ENCODE measurements at regions not wholly inside any gene's neighbourhood (a gene's known extent, or its start where the extent isn't known, plus 50 kb on each side); places are given as distances from the start of the nearest gene placed in this dataset.

- DNase-seq, result no peak
Observed at GRCh38 chr13:31048521-31048920, 113.2 kb downstream of the HSPH1 start.

DNA sequence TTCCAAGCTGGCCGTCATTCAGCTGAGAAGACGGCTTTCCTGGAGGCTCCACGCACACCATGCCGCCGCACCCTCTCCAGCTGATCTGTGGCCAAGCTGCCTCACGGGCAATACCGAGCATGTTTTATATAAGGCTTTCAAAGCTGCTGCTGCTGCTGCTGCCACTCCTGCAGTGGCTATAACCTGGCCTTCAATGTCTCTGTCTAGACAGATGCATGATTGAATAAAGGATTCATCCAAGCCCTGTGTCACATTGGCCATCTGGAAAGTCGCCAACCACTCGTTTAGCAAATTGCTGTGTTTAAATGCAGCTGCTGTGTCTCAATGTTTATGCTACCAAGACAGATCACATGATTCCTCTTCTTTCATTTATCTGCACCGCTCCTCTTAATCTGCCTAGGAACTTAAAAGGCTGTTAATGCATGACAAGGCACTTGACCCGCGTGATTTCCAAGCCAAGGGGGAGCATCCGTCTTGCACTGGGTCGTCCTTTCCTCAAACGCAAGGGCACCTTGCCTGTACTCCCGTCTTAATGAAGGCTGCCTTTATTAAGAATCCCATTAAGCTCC lies 114.3 kb downstream of the TEX26 start:
- DNase-seq, result no peak

DNA sequence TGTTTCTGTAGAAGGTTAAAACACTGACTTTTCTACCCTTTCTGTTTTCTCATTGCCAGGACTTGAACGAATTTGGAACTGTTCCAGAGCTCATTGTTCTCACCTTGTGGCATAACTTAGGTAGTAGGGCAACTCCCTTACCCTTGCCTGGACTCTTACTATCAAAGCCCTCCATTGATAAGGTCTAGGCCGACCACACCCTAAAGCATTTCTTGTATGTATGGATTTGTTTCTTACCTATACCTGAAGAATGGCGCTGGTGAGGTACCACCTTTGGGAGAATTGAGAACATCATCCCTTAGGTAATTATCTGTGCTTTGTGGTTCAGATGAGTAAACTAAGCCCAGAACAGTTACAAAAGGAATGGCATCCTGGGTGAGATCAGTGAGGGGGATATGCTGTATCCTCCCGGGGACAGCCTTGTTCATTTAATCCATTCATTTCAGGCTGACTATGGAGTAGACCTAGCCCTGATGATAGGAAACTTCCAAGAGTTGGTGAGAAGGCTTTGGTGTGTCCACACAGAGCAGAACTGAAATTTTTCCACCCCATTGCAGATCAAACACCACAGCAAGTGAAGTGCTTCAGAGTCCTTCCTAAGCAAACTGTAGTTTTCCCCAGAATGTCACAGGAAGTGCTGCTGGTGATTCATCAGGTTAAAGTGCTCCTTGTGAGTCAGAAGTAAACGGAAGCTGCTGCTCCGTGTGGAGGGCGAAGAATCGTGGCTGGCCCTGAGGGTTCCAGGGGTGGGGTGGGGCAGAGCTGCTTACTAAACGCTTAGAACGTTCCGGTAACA lies 113.0 kb downstream of the TEX26 start:
- no peak for DNase-seq

- DNase-seq, result peak; percentile 13
Observed at GRCh38 chr13:31044364-31045285, 112.2 kb downstream of the TEX26 start.

GRCh38 chr13:31043957-31044356 lies 111.5 kb downstream of the TEX26 start:
- DNase-seq, result no peak

DNA sequence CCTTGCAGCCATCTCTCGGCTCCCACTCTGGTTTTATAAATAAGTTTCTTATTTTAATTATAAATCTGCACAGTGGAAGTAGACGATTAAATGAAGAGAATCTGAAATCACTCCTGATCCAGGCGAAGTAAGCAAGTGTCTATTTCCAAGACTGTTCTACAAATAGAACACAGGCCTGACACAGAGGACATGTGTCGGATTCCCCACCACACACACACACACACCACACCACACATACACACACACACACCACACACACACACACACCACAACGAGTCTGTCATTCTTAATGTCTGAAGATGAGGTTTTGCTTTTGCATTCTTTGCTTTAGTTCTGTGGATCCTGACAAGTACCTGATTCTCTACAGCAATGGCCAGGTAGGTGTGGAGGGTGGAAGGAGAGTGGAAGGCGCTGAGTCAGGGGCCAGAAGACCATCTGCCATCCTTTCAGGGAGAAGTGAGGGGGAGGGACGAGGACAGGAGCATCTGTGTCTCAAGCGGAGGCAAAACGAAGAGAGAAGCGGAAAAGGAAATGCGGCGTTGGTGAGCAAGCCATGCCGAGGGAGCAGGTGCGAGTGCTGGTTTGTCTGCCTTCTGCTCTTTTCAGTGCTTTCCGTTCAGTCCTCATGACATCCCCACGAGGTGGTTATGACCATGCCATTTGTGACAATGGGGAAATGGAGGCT lies 110.2 kb downstream of the TEX26 start:
- no peak for DNase-seq

DNA sequence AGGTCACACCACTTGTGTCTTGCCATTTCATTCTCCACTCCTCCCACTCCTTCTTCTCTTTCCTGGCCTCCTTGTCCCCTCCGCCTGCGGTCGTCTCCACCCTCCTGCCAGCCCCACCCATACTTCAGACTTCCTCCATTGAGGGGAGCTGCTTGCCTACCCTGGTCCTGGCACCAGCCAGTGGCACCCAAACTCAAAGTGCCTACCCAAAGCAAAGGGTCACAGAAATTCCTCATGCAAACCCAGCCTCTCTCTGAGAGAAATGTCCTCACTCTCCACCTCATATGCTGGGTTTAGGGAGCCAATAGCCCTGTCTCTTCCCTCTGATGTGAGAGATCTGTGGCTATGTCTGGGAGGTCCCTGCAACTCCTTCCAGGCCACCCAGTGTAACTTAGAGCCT lies 109.6 kb downstream of the TEX26 start:
- no peak for DNase-seq

- DNase-seq, result no peak
Observed at GRCh38 chr13:31038834-31039552, 106.5 kb downstream of the TEX26 start.

DNA sequence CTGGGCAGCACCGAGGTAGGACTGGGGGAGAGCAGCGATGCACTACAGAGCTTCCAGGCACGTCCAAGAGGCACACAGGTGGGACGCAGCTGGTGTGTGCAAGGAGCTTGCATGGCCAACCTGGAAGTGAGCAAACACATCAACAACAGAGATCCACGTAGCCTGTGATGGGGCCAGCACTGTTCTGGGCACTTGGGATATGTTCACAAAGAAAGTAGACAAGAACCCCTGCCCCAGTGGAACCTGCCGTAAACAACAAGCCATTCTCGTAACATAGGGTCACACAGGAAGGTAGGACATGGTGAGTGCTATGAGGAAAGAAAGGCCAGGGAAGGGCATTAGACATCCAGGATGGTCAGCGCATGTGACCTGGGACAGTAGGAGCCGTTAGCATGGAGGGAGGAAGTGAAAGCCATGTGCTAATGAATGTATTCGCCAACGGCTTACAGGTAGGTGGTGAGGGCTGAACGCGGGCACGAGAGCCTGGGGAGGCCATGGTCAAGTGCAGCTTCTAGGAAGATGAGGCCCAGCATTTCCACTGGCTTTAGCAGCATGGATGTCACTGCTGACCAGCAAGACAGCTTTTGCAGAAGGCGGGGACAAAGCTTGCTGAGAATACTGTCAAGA lies 105.5 kb downstream of the TEX26 start:
- no peak for DNase-seq

GRCh38 chr13:31036731-31037695 lies 104.6 kb downstream of the TEX26 start:
- no peak for DNase-seq

- DNase-seq, result no peak
Observed at GRCh38 chr13:31035185-31035965, 102.9 kb downstream of the TEX26 start.

DNA sequence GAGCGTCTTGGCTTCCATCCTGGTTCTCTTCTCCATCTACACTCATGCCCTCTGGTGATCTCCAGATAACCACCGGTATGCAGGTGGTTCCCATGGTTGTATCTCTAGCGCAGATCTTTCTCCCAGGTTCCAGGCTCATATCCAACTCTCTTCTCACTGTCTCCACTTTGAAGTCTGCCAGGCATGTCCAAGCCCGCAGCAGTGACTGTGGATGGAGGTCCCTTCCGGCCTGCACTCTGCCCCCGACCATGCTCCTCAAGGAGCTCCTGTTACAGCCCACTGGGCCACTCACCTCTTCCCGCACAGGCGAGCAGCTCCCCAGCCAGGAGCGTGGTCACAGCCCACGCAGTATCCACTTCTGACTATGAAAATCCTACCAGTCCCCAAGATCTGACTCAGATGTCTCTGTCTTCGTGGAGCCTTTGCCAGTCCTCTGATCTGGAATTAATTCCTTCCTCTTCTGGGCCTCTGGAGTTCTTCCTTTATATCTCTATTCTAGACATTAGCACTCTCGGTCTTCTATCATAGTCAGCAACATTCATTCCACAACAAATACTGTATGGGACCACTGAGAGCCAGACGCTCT lies 100.2 kb downstream of the TEX26 start:
- no peak for DNase-seq

- DNase-seq, result no peak
Observed at GRCh38 chr13:31031482-31031881, 99.0 kb downstream of the TEX26 start.

DNA sequence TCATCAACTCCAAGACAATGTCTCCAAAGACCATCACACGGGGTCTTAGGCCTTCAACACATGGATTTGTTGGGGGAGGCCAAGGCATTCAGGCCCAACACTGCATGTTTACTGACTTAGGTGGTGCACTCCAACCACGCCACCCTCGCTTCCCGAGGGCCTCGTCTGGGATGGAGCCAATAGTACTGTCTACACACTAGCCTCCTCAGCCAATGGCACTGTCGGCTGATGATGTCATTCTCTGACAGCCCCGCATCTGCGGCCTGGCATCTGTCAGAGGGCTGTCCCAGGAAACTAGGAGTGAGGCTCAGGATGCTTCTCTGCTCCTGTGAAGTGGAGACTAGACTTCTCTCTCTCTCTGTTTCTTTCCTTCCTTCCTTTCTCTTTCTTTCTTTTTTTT lies 96.6 kb downstream of the TEX26 start:
- DNase-seq, result no peak

- no peak for DNase-seq
Observed at GRCh38 chr13:31027136-31027535, 94.7 kb downstream of the TEX26 start.
